ENCODE measurements at regions not wholly inside any gene's neighbourhood (a gene's known extent, or its start where the extent isn't known, plus 50 kb on each side); places are given as distances from the start of the nearest gene placed in this dataset.

DNA sequence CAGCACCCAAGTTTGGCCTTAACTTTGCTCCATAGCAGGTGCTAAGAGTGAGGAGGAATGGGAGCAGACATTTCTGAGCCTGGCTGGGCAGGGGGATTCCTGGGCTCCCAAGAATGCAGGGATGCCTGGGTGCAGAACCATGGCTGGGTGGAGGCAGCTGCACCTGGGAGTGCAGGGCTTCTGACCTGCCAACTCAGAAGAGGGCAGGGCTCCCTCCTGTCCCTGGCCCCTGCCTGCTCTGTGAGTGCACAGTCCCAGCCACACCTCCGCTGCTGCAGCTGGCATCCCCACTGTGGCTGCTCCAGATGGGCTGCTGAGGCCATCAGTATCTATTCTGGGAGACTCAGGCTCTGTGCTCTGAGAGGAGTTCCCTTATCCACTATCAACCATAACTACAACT, 747.4 kb upstream of the VSTM2A start:
- Mint-ChIP-seq H3K4me1 (no peaks in the 10 kb centered on the region), H3K36me3 (no peaks in the 10 kb centered on the region), H3K9me3 (peaks cover 9 to 41% (median 18%) of the 10 kb centered on the region in 3 donors), H3K27me3 (no peaks in the 10 kb centered on the region), H3K27ac (no peak overlapping the region), H3K4me3 (no peak overlapping the region)
- ChIA-PET CTCF (no interaction called here), POLR2A (no interaction called here)
- ATAC-seq (replicated peaks in 1 of 4) (no peak), DNase-seq (no peak)
- H3K27ac ChIP-seq (ENCODE audit: low read length), result no peak overlapping the region
- H3K4me3 ChIP-seq (ENCODE audit: control insufficient read depth in 1 of 2, extremely low read depth in 1 of 2, low read length in 1 of 2), result no peak overlapping the region
- no peaks in the 10 kb centered on the region for H3K36me3 ChIP-seq (ENCODE audit: control insufficient read depth in 2 of 2, extremely low read depth in 1 of 2, insufficient read depth in 1 of 2, low read length in 1 of 2)
- no peaks in the 10 kb centered on the region for H3K4me1 ChIP-seq (ENCODE audit: control insufficient read depth in 1 of 2, extremely low read depth in 1 of 2, insufficient read depth in 2 of 2, low read length in 2 of 2)
- no peaks in the 10 kb centered on the region for H3K9me3 ChIP-seq
- H3K27me3 ChIP-seq (replicated peaks in 1 of 2; ENCODE audit: control insufficient read depth in 2 of 2, extremely low read depth in 1 of 2, insufficient read depth in 2 of 2, low read length in 1 of 2), result no peaks in the 10 kb centered on the region
- 50% methylated on average over 1 of the region's 1 CpG for WGBS (ENCODE audit: insufficient coverage)

DNA sequence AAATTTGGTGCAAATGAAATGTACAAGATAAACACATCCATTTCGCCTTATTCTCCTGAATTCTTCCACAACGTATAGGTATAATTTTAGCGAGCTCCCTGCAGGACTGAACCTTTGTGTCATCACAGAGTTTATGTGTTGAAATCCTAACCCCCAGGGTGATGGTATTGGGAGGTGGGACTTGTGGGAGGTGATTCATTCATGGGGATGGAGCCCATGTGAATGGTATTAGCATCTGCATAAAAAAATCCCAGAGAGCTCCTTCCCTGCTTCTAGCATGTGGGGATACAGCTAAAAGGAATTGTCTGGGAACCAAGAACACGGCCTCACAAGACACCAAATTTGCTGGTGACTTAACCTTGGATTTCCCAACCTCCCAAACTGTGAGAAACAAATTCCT, 741.4 kb upstream of the VSTM2A start:
- peaks cover 15 to 33% (median 19%) of the 10 kb centered on the region in 3 donors for H3K9me3 Mint-ChIP-seq
- no peak overlapping the region for H3K4me3 ChIP-seq (ENCODE audit: control insufficient read depth in 1 of 2, extremely low read depth in 1 of 2, low read length in 1 of 2)
- no peak overlapping the region for H3K4me3 Mint-ChIP-seq

DNA sequence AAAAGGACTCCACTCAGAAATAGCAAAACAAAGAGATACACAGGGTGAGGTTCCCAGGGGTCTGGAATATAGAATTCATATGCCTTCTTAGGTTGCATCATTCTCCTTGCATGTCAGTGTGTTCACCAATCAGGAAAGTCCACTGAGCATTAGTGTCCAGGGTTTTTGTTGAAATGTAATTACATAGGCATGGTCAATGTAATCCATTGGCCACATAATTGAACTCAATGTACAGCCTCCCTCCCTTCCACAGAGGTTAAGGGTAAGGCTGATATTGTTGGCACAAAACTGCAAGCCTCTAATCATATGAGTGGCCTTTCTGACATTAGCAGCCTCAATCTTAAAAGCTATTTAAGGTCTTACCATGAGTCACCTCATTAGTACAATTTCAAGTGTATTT, 736.1 kb upstream of the VSTM2A start:
- Mint-ChIP-seq H3K36me3 (no peaks in the 10 kb centered on the region), H3K4me3 (no peak overlapping the region), H3K4me1 (no peaks in the 10 kb centered on the region), H3K27me3 (no peaks in the 10 kb centered on the region), H3K9me3 (peaks cover 11 to 26% (median 12%) of the 10 kb centered on the region in 3 donors), H3K27ac (no peak overlapping the region)
- Histone ChIP-seq H3K4me3 (ENCODE audit: control insufficient read depth in 1 of 2, extremely low read depth in 1 of 2, low read length in 1 of 2) (no peak overlapping the region), H3K36me3 (ENCODE audit: control insufficient read depth in 2 of 2, extremely low read depth in 1 of 2, insufficient read depth in 1 of 2, low read length in 1 of 2) (no peaks in the 10 kb centered on the region), H3K27ac (ENCODE audit: low read length) (no peak overlapping the region), H3K27me3 (replicated peaks in 1 of 2; ENCODE audit: control insufficient read depth in 2 of 2, extremely low read depth in 1 of 2, insufficient read depth in 2 of 2, low read length in 1 of 2) (no peaks in the 10 kb centered on the region), H3K4me1 (ENCODE audit: control insufficient read depth in 1 of 2, extremely low read depth in 1 of 2, insufficient read depth in 2 of 2, low read length in 2 of 2) (no peaks in the 10 kb centered on the region), H3K9me3 (no peaks in the 10 kb centered on the region)
- ChIA-PET POLR2A (no interaction called here), CTCF (no interaction called here)
- DNase-seq (no peak), ATAC-seq (replicated peaks in 1 of 4) (no peak)

More for the DNA sequence above, 741.4 kb upstream of the VSTM2A start:
- DNase-seq (no peak), ATAC-seq (replicated peaks in 1 of 4) (no peak)
- H3K27ac ChIP-seq (ENCODE audit: low read length), result no peak overlapping the region
- Mint-ChIP-seq H3K27me3 (no peaks in the 10 kb centered on the region), H3K4me1 (no peaks in the 10 kb centered on the region), H3K36me3 (no peaks in the 10 kb centered on the region), H3K27ac (no peak overlapping the region)
- H3K36me3 ChIP-seq (ENCODE audit: control insufficient read depth in 2 of 2, extremely low read depth in 1 of 2, insufficient read depth in 1 of 2, low read length in 1 of 2), result no peaks in the 10 kb centered on the region
- H3K4me1 ChIP-seq (ENCODE audit: control insufficient read depth in 1 of 2, extremely low read depth in 1 of 2, insufficient read depth in 2 of 2, low read length in 2 of 2), result no peaks in the 10 kb centered on the region
- H3K27me3 ChIP-seq (replicated peaks in 1 of 2; ENCODE audit: control insufficient read depth in 2 of 2, extremely low read depth in 1 of 2, insufficient read depth in 2 of 2, low read length in 1 of 2), result no peaks in the 10 kb centered on the region
- CTCF ChIA-PET, result no interaction called here
- POLR2A ChIA-PET, result no interaction called here
- WGBS (ENCODE audit: insufficient coverage), result no CpG with 5 or more reads among the region's 4 CpGs
- H3K9me3 ChIP-seq, result no peaks in the 10 kb centered on the region

- 80% methylated on average over 14 of the region's 22 CpGs for WGBS (ENCODE audit: insufficient coverage)
- POLR2A ChIA-PET, result no interaction called here
- H3K27ac Mint-ChIP-seq, result no peak overlapping the region
- Histone ChIP-seq H3K4me3 (ENCODE audit: control insufficient read depth in 1 of 2, extremely low read depth in 1 of 2, low read length in 1 of 2) (no peak overlapping the region), H3K9me3 (peaks cover 2% of the 10 kb centered on the region), H3K36me3 (ENCODE audit: control insufficient read depth in 2 of 2, extremely low read depth in 1 of 2, insufficient read depth in 1 of 2, low read length in 1 of 2) (no peaks in the 10 kb centered on the region), H3K27me3 (replicated peaks in 1 of 2; ENCODE audit: control insufficient read depth in 2 of 2, extremely low read depth in 1 of 2, insufficient read depth in 2 of 2, low read length in 1 of 2) (no peaks in the 10 kb centered on the region), H3K4me1 (ENCODE audit: control insufficient read depth in 1 of 2, extremely low read depth in 1 of 2, insufficient read depth in 2 of 2, low read length in 2 of 2) (no peaks in the 10 kb centered on the region), H3K27ac (ENCODE audit: low read length) (no peak overlapping the region)
- H3K36me3 Mint-ChIP-seq, result no peaks in the 10 kb centered on the region
- peaks cover 15 to 29% (median 22%) of the 10 kb centered on the region in 3 donors for H3K9me3 Mint-ChIP-seq
- peak in 2 of 4 experiments; percentile 34 to 53 for ATAC-seq (replicated peaks in 1 of 4)
- no peaks in the 10 kb centered on the region for H3K27me3 Mint-ChIP-seq
- CTCF ChIA-PET, result no interaction called here
- no peak overlapping the region for H3K4me3 Mint-ChIP-seq
- H3K4me1 Mint-ChIP-seq, result no peaks in the 10 kb centered on the region
- DNase-seq, result peak in 3 of 35 experiments; percentile 2 to 18 (median 4)
Observed at GRCh38 chr7:53811555-53812079, 730.6 kb upstream of the VSTM2A start.

GRCh38 chr7:53812135-53812534, 730.0 kb upstream of the VSTM2A start:
- CTCF ChIA-PET, result no interaction called here
- Histone ChIP-seq H3K27ac (ENCODE audit: low read length) (no peak overlapping the region), H3K36me3 (ENCODE audit: control insufficient read depth in 2 of 2, extremely low read depth in 1 of 2, insufficient read depth in 1 of 2, low read length in 1 of 2) (no peaks in the 10 kb centered on the region), H3K27me3 (replicated peaks in 1 of 2; ENCODE audit: control insufficient read depth in 2 of 2, extremely low read depth in 1 of 2, insufficient read depth in 2 of 2, low read length in 1 of 2) (no peaks in the 10 kb centered on the region), H3K4me1 (ENCODE audit: control insufficient read depth in 1 of 2, extremely low read depth in 1 of 2, insufficient read depth in 2 of 2, low read length in 2 of 2) (no peaks in the 10 kb centered on the region), H3K4me3 (ENCODE audit: control insufficient read depth in 1 of 2, extremely low read depth in 1 of 2, low read length in 1 of 2) (no peak overlapping the region), H3K9me3 (peaks cover 3% of the 10 kb centered on the region)
- Mint-ChIP-seq H3K36me3 (no peaks in the 10 kb centered on the region), H3K4me1 (no peaks in the 10 kb centered on the region), H3K27me3 (no peaks in the 10 kb centered on the region), H3K27ac (no peak overlapping the region), H3K9me3 (peaks cover 15 to 31% (median 22%) of the 10 kb centered on the region in 3 donors), H3K4me3 (no peak overlapping the region)
- ATAC-seq (replicated peaks in 1 of 4) (peak in 1 of 4 experiments; percentile 23), DNase-seq (no peak)
- POLR2A ChIA-PET, result no interaction called here
- 90% methylated on average over 7 of the region's 16 CpGs for WGBS (ENCODE audit: insufficient coverage)

- H3K4me1 ChIP-seq (ENCODE audit: control insufficient read depth in 1 of 2, extremely low read depth in 1 of 2, insufficient read depth in 2 of 2, low read length in 2 of 2), result no peaks in the 10 kb centered on the region
- H3K27ac Mint-ChIP-seq, result no peak overlapping the region
- H3K27me3 ChIP-seq (replicated peaks in 1 of 2; ENCODE audit: control insufficient read depth in 2 of 2, extremely low read depth in 1 of 2, insufficient read depth in 2 of 2, low read length in 1 of 2), result no peaks in the 10 kb centered on the region
- ATAC-seq (replicated peaks in 1 of 4) (no peak), DNase-seq (no peak)
- POLR2A ChIA-PET, result no interaction called here
- H3K4me3 Mint-ChIP-seq, result no peak overlapping the region
- no peak overlapping the region for H3K27ac ChIP-seq (ENCODE audit: low read length)
- H3K36me3 ChIP-seq (ENCODE audit: control insufficient read depth in 2 of 2, extremely low read depth in 1 of 2, insufficient read depth in 1 of 2, low read length in 1 of 2), result no peaks in the 10 kb centered on the region
- no peak overlapping the region for H3K4me3 ChIP-seq (ENCODE audit: control insufficient read depth in 1 of 2, extremely low read depth in 1 of 2, low read length in 1 of 2)
- peaks cover 22 to 52% (median 24%) of the 10 kb centered on the region in 3 donors for H3K9me3 Mint-ChIP-seq
- CTCF ChIA-PET, result no interaction called here
- H3K27me3 Mint-ChIP-seq, result no peaks in the 10 kb centered on the region
- no peaks in the 10 kb centered on the region for H3K36me3 Mint-ChIP-seq
- H3K4me1 Mint-ChIP-seq, result no peaks in the 10 kb centered on the region
- WGBS (ENCODE audit: insufficient coverage), result 70% methylated on average over 2 of the region's 3 CpGs
- peaks cover 4% of the 10 kb centered on the region for H3K9me3 ChIP-seq
Observed at GRCh38 chr7:53835301-53835700, 706.9 kb upstream of the VSTM2A start.

- ChIA-PET POLR2A (no interaction called here), CTCF (no interaction called here)
- Histone ChIP-seq H3K27ac (ENCODE audit: low read length) (no peak overlapping the region), H3K27me3 (replicated peaks in 1 of 2; ENCODE audit: control insufficient read depth in 2 of 2, extremely low read depth in 1 of 2, insufficient read depth in 2 of 2, low read length in 1 of 2) (no peaks in the 10 kb centered on the region), H3K4me3 (ENCODE audit: control insufficient read depth in 1 of 2, extremely low read depth in 1 of 2, low read length in 1 of 2) (no peak overlapping the region), H3K4me1 (ENCODE audit: control insufficient read depth in 1 of 2, extremely low read depth in 1 of 2, insufficient read depth in 2 of 2, low read length in 2 of 2) (no peaks in the 10 kb centered on the region), H3K36me3 (ENCODE audit: control insufficient read depth in 2 of 2, extremely low read depth in 1 of 2, insufficient read depth in 1 of 2, low read length in 1 of 2) (no peaks in the 10 kb centered on the region), H3K9me3 (no peaks in the 10 kb centered on the region)
- Mint-ChIP-seq H3K4me1 (no peaks in the 10 kb centered on the region), H3K4me3 (no peak overlapping the region), H3K9me3 (peaks cover 18 to 59% (median 21%) of the 10 kb centered on the region in 3 donors), H3K27me3 (no peaks in the 10 kb centered on the region), H3K27ac (no peak overlapping the region), H3K36me3 (no peaks in the 10 kb centered on the region)
- no CpG with 5 or more reads among the region's 2 CpGs for WGBS (ENCODE audit: insufficient coverage)
- DNase-seq, result no peak
- no peak for ATAC-seq (replicated peaks in 1 of 4)
Observed at GRCh38 chr7:53877688-53878087, 664.5 kb upstream of the VSTM2A start.

Measured in T-cell (primary cell).